ENCODE measurements at regions not wholly inside any gene's neighbourhood (a gene's known extent, or its start where the extent isn't known, plus 50 kb on each side); places are given as distances from the start of the nearest gene placed in this dataset.

DNA sequence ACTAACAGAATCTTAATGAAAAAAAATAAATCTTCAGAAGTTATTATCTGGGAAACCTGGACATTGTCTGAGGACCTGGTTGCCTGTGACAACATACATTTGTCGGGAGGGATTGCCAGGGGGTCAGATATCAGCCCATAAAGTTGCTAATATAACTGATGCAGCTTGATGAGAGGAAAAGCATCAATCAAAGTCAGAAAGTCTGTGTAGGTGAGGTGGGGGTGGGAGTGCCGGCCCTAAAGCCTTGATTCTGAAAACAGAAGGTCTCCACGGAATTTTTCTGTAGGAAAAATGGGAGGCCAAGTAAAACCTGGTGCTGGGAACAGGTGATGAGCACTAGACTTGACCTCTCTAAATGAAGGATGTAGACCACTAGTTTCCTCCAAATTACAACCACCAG lies 281.8 kb downstream of the FGFR2 start:
- H3K4me3 ChIP-seq (ENCODE audit: low read depth, low read length): no peak overlapping the region
- no peak for DNase-seq (ENCODE audit: low read depth)
- TF ChIP-seq, protein P1, sequence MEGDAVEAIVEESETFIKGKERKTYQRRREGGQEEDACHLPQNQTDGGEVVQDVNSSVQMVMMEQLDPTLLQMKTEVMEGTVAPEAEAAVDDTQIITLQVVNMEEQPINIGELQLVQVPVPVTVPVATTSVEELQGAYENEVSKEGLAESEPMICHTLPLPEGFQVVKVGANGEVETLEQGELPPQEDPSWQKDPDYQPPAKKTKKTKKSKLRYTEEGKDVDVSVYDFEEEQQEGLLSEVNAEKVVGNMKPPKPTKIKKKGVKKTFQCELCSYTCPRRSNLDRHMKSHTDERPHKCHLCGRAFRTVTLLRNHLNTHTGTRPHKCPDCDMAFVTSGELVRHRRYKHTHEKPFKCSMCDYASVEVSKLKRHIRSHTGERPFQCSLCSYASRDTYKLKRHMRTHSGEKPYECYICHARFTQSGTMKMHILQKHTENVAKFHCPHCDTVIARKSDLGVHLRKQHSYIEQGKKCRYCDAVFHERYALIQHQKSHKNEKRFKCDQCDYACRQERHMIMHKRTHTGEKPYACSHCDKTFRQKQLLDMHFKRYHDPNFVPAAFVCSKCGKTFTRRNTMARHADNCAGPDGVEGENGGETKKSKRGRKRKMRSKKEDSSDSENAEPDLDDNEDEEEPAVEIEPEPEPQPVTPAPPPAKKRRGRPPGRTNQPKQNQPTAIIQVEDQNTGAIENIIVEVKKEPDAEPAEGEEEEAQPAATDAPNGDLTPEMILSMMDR (IDR thresholded peaks at IDR 0.05; ENCODE audit: insufficient read depth, low read depth, low read length, missing control alignments): no peak

DNA sequence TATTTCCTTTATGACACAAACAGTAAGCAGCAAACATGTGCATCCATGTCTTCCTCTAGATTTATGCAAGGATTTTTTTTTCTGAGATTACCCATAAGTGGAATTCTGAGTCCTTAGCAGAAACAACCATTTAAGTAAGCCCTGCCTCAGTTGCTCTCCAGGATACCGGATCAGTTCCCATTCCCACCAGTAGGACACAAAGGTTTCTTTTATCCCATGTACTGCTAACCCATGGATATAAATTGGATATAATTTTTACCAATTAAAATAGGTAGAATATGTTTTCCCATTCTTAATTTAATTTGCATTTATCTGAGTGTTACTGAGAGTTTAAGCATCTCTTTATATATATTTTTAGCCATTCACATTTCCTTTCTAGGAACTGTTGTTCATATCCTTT lies 280.9 kb downstream of the FGFR2 start:
- TF ChIP-seq, protein P1 (IDR thresholded peaks at IDR 0.05; ENCODE audit: insufficient read depth, low read depth, low read length, missing control alignments): no peak
- H3K4me3 ChIP-seq (ENCODE audit: low read depth, low read length): no peak overlapping the region

DNA sequence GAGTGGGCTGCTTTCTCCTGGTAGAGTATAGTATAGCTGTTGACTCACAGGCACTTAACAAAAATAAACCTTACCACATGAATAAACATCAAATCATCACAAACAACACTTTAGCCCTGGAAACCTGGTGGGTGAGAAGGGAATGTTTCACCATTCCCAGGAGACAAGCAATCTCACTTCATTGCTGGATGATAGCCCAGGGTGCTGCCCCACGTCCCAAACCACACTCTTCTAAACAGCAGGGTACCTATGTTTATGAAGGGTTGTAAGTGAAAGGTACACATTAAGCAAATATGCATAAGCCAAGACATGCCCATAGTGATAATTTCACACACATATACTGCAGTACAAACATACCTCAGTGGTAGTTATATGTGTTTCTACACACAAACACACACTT lies 276.2 kb downstream of the FGFR2 start:
- H3K4me3 ChIP-seq (ENCODE audit: low read depth, low read length): no peak overlapping the region
- TF ChIP-seq, protein P1 (IDR thresholded peaks at IDR 0.05; ENCODE audit: insufficient read depth, low read depth, low read length, missing control alignments): no peak
- no peak for DNase-seq (ENCODE audit: low read depth)

More for the DNA sequence above, 280.9 kb downstream of the FGFR2 start:
- no peak for DNase-seq (ENCODE audit: low read depth)

DNA sequence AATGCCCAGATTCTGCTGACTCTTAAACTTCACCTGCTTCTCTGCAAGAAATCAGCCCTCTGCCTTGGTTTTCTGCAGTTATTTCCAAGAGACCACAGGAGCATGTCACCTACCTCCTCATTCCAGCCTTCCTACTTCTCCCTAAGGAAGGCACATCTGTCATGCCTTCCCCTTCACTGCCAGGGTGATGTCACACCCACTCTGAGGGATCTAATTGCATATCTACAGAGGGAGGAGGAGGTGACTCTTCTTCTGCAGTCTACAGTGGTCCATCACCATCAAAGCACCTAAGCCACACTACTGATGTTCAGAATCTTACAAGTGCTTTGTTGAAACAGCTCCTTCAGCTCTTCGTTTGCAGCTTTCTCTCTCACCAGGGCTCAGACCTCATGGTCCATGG lies 275.5 kb downstream of the FGFR2 start:
- DNase-seq (ENCODE audit: low read depth): no peak
- H3K4me3 ChIP-seq (ENCODE audit: low read depth, low read length): no peak overlapping the region
- TF ChIP-seq, protein P1 (IDR thresholded peaks at IDR 0.05; ENCODE audit: insufficient read depth, low read depth, low read length, missing control alignments): no peak

DNA sequence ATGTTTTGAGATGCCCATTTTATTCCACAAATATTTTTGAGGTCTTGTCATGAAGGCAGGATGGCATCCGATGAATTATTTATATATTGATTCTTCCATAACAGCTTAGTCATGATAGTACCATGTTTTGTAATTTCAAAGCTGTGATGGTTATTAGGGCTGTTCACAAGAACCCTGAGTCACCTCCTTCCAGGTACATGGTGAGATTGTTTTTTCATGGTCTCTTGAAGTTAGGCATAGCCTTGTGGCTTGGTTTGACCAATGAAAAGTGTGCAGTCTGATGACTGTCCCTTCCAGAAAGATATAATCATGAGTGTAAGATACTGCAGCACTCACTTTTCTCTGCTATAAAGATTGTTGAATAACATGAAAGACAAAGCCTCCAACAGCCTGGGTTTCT lies 274.8 kb downstream of the FGFR2 start:
- no peak overlapping the region for H3K4me3 ChIP-seq (ENCODE audit: low read depth, low read length)
- no peak for DNase-seq (ENCODE audit: low read depth)
- TF ChIP-seq, protein P1 (IDR thresholded peaks at IDR 0.05; ENCODE audit: insufficient read depth, low read depth, low read length, missing control alignments): no peak

DNA sequence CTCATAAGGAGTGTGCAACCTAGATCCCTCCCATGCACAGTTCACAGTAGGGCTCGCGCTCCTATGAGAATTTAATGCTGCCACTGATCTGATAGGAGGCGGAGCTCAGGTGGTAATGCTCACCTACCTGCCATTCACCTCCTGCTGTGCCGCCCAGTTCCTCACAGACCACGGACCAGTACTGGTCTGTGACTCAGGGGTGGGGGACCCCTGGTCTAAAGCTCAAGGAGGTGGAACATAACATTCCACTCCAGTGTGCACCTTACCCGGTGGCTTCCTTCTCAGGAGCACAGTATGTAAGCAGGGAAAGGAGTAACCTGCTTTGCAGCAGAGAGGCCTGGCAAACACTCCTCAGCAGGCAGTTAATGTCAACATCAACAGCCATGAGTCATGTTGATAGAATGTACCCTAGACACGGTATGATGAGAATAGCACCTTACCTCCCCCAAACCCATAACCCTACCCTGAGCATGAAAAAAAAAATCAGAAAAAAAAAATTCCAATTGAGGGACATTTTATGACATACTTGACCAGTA lies 273.5 kb downstream of the FGFR2 start:
- no peak for DNase-seq (ENCODE audit: low read depth)
- no peak overlapping the region for H3K4me3 ChIP-seq (ENCODE audit: low read depth, low read length)
- TF ChIP-seq, protein P1 (IDR thresholded peaks at IDR 0.05; ENCODE audit: insufficient read depth, low read depth, low read length, missing control alignments): no peak

DNA sequence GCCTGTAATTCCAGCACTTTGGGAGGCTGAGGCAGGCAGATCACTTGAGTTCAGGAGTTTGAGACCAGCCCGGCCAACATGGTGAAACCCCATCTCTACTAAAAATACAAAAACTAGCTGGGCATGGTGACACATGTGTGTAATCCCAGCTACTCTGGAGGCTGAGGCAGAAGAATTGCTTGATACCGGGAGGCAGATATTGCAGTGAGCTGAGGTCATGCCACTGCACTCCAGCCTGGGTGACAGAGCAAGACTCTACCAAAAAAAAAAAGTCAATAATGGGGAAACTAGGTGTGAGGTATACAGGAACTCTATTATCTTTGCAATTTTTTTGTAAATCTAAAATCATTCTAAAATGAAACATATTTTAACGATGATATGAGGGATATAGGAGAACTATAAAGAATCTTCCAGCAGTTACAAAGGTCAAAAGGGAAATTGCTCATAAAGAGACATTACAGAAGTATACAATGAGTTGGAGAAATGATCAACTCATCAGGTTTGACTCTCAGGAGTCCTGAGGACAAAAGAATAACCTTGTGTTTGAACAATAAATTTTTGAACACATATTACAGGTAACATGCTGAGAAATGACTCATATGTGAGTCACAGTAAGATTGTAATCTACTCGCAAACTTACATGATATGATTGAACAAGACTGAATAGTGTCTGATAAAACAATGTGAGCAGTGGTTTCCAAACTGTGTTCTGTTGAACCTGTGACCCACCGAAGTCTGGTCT lies 272.6 kb downstream of the FGFR2 start:
- TF ChIP-seq, protein P1 (IDR thresholded peaks at IDR 0.05; ENCODE audit: insufficient read depth, low read depth, low read length, missing control alignments): no peak
- no peak for DNase-seq (ENCODE audit: low read depth)
- no peak overlapping the region for H3K4me3 ChIP-seq (ENCODE audit: low read depth, low read length)

Measured in GM12865 (cell line).